Jurkat, Clone E6-1 (cell line): ENCODE measurements at regions not wholly inside any gene's neighbourhood (a gene's known extent, or its start where the extent isn't known, plus 50 kb on each side); places are given as distances from the start of the nearest gene placed in this dataset.

Source experiments
- DNase-seq: peaks from one replicate; pipeline ENCODE4 v3.0.0-alpha.2; 2011; ENCODE audit warnings: low read depth, low spot score
- H3K4me3 ChIP-seq: 2 replicates; pipeline ENCODE4 v1.5.1; 2011; ENCODE audit warnings: mild to moderate bottlenecking, low read length, control low read depth, moderate library complexity

DNA sequence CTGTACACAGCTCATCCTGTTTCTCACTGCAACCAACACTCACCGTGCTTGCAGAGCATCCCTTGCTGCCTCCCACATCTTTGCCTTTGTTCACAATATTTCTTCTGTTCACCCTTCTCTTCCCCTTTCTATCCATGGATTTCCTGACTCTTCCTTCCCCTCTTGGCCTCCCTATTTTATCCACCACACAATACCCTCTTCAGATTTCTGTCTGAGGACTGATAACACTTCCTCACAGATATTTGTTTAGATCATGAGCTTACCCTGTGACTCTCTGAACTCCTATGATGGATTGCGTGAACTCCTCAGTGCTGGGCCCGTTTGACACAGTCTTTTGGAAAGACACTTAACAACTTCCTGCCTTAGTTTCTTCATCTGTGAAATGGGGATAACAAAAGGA is 62.8 kb upstream of the GPR158 start:
- DNase-seq: no peak
- H3K4me3 ChIP-seq: no peak overlapping the region

GRCh38 chr10:25113191-25114035 is 61.4 kb upstream of the GPR158 start:
- DNase-seq: peak; percentile 45
- H3K4me3 ChIP-seq: no peak overlapping the region

- no peak for DNase-seq
- no peak overlapping the region for H3K4me3 ChIP-seq
Observed at GRCh38 chr10:25114036-25114411, 60.8 kb upstream of the GPR158 start.

- H3K4me3 ChIP-seq: no peak overlapping the region
- DNase-seq: no peak
Observed at GRCh38 chr10:25117757-25118156, 57.0 kb upstream of the GPR158 start.

GRCh38 chr10:25120188-25120587 is 54.6 kb upstream of the GPR158 start:
- no peak for DNase-seq
- no peak overlapping the region for H3K4me3 ChIP-seq
